ENCODE measurements at regions not wholly inside any gene's neighbourhood (a gene's known extent, or its start where the extent isn't known, plus 50 kb on each side); places are given as distances from the start of the nearest gene placed in this dataset.
"Not testable (repeated sequence)": the region's sequence is repeated elsewhere in the genome, so short reads cannot be mapped to it uniquely, and the experiment has no call there.

DNA sequence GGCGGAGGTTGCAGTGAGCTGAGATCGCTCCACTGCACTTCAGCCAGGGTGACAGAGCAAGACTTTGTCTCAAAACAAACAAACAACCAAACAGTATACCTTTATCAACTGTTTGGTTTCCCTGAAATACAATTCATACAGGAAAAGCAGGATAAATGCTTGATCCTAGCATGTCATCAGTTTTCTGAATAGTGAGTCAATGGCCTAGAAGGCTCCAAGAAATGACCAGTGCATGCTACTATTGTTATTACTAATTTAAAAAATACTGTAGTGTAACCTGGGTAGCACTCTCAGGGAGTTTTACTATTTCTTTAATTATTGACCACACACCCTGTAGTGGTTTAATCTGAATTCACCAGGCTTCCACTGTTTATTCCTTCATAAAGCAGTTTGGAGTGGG, 101.0 kb upstream of the PTPN3 start:
- DNase-seq: no peak

DNA sequence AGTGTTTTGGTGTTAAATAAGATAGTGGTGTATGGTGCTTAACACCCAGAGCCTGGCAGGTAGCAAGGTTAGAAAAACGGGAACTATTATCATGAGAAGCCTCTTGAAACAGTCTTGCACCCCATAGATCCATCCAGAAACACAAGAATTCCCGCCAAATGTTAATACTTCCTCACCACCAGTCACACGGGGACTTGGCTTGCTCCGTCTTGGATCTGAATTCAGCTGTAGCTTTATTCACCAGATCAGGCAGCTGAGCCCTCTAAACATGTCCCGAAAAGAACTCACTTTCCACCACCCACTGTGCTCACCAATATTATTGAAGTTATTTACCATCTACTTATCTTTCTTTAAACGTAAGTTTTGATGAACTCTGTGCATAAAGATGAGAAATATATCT, 101.6 kb upstream of the PTPN3 start:
- DNase-seq: no peak

- DNase-seq: no peak
Measured at GRCh38 chr9:109600142-109600541, 102.0 kb upstream of the PTPN3 start.

DNA sequence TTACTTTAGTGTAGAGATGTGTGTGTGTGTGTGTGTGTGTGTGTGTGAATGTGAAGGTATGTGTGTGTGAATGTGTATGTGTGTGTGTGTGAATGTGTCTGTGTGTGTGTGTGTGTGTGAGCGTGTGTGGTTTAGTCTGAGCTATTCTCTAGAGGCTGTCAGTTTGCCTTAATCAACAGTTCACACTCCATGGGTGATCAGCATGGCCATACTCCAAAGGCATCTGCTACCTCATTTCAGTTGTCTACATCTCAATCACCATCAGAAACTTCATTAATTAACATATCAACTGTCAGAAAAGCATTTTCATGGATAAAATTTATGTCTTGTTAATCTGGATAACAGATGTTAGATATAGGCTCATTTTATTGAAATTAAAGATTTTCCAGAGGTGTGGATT, 103.1 kb upstream of the PTPN3 start:
- no peak for DNase-seq

GRCh38 chr9:109602987-109603386, 104.9 kb upstream of the PTPN3 start:
- no peak for DNase-seq

GRCh38 chr9:109604131-109604530, 106.0 kb upstream of the PTPN3 start:
- DNase-seq: no peak

- DNase-seq: no peak
Measured at GRCh38 chr9:109604781-109605180, 106.7 kb upstream of the PTPN3 start.

- no peak for DNase-seq
Measured at GRCh38 chr9:109609060-109609459, 111.0 kb upstream of the PTPN3 start.

- DNase-seq: no peak
Measured at GRCh38 chr9:109616571-109617120, 118.5 kb upstream of the PTPN3 start.

DNA sequence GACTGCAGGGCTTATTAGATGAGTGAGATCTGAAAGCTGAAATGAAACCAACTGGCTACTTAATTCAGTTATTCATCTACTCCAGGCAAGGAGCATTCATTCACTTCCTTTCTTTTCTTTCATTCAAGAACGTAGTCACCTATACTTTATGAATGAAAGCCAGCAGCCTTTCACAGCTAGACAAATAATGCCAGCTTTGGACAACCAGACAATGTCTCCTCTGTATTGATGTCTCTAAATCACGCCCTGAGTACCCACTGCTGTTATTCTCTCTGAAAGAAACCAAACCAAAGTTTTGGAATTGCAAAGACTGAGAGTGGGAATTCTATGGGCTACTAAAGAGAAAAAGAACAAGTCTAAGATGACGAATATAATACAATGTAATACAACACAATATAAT, 121.2 kb upstream of the PTPN3 start:
- DNase-seq: no peak

DNA sequence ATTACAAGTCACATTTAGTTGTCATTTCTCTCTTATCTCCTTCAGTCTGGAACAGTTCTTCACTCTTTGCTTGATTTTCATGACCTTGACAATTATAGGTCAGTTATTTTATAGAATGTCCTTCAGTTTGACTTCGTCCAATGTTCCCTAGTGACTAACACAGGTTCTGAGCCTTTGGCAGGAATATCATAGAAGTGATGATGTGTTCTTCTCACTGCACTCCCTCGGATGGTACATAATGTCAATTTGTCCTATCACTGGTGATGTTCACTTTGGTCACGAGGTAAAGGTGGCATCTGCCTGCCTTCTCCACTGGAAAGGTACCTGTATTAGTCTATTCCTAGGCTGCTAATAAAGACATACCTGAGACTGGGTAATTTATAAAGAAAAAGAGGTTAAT, 126.0 kb upstream of the PTPN3 start:
- no peak for DNase-seq

GRCh38 chr9:109624896-109625295, 126.8 kb upstream of the PTPN3 start:
- DNase-seq: no peak

- no peak for DNase-seq
Measured at GRCh38 chr9:109627042-109627441, 128.9 kb upstream of the PTPN3 start.

- no peak for DNase-seq
Measured at GRCh38 chr9:109629615-109630014, 131.5 kb upstream of the PTPN3 start.

DNA sequence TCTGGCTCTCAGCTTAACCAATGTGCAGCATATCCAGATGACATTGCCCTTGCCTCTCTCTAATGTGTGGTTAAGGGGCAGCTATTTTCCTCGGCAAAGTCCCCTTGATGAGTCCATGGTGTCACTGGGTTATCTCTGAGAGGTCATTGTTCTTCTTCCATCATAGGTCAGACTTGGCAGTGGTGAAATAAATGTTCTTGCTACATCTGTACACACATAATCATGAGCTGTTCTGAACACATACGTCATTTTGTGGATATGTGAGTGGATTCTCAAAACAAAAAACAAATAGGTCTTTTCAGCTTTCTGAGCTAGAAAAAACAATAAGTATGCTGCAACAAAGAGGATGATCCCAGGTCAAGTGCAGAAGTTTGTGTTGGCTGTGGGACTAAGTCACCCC, 134.7 kb upstream of the PTPN3 start:
- no peak for DNase-seq

GRCh38 chr9:109639674-109640579, 140.1 kb upstream of the PALM2AKAP2 start:
- DNase-seq: no peak

GRCh38 chr9:109640580-109641371, 139.2 kb upstream of the PALM2AKAP2 start:
- DNase-seq: no peak

- DNase-seq: no peak
Measured at GRCh38 chr9:109641372-109641659, 138.7 kb upstream of the PALM2AKAP2 start.

- DNase-seq: no peak
Measured at GRCh38 chr9:109652112-109652511, 127.9 kb upstream of the PALM2AKAP2 start.

DNA sequence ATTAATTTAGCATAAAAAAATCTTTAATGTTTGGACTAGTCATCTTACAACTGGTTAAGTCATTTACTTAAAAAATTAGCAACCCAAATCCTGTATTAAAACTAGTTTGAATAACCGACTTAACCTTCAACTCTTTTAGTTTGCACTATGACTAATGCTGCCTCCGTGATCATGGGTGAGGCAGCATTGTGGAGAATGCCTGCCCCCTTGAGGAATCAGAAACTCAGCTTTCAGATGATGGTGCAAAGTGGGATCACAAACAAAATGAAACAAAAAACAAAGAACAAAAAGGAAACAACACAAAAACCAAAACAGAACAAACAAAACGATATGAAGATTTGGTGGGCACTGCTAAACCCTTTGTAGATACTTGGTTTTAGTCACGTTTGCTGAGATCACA, 127.0 kb upstream of the PALM2AKAP2 start:
- no peak for DNase-seq

DNA sequence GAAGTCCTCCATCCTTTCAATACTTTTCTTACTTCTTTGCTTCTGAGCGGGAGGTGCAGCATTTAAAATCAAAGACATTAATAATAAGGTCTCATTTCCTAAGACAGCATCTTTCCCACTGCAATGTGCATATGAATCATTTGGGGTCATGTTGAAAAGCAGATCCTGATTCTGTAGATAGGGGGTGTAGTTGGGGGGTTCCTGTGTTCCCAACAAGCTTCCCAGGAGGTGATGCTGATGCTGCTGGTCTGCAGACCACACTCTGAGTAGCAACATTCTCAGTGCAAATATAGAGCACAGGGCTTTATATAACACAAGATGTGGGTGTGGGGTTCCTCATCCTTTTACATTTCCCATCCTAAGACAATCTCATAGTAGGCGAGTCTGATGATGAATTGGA, 126.5 kb upstream of the PALM2AKAP2 start:
- no peak for DNase-seq

DNA sequence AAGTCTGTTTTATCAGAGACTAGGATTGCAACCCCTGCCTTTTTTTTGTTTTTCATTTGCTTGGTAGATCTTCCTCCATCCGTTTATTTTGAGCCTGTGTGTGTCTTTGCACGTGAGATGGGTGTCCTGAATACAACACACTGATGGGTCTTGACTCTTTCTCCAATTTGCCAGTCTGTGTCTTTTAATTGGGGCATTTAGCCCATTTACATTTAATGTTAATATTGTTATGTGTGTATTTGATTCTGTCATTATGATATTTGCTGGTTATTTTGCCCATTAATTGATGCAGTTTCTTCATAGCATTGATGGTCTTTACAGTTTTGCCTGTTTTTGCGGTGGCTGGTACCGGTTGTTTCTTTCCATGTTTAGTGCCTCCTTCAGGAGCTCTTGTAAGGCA, 116.0 kb upstream of the PALM2AKAP2 start:
- DNase-seq: not testable (repeated sequence)

DNA sequence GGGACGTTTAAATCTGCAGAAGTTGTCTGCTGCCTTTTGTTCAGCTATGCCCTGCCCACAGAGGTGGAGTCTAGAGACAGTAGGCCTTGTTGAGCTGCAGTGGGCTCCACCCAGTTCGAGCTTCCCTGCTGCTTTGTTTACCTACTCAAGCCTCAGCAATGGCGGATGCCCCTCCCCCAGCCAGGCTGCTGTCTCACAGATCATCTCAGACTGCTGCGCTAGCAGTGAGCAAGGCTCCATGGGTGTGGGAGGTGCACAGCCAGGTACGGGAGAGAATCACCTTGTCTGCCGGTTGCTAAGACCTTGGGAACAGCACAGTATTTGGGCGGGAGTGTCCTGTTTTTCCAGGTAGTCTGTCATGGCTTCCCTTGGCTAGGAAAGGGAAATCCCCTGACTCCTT, 114.3 kb upstream of the PALM2AKAP2 start:
- DNase-seq: not testable (repeated sequence)

DNA sequence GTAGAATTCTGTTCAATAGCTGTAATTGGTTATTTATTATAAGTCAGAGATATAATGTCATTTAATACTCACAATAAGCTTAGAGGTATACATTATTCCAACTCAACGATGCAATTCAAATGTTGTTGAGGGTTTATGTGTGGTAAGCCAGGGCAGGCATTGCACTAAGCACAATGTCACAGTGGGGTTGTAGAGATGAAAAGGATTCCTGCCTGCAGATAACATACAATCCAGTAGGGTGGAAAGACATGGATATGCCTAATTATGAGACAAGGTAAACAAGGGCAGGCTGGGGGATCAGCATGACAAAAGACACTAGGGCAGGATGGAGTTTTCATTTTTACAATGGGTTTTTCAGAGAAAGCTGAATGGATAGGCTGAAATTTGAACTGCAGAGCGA, 98.7 kb upstream of the PALM2AKAP2 start:
- DNase-seq: no peak
